ENCODE measurements at regions not wholly inside any gene's neighbourhood (a gene's known extent, or its start where the extent isn't known, plus 50 kb on each side); places are given as distances from the start of the nearest gene placed in this dataset.

- no peak overlapping the region for H3K4me3 ChIP-seq (ENCODE audit: low read depth, low read length)
- TF ChIP-seq CTCF (IDR thresholded peaks at IDR 0.05; ENCODE audit: low read depth, low read length) = no peak
These were observed 198.3 kb downstream of the CHIC2 start for GRCh38 chr4:53866055-53866454.

- H3K4me3 ChIP-seq (ENCODE audit: low read depth, low read length) = no peak overlapping the region
- TF ChIP-seq CTCF (IDR thresholded peaks at IDR 0.05; ENCODE audit: low read depth, low read length) = no peak
These were observed 199.4 kb downstream of the CHIC2 start for GRCh38 chr4:53865054-53865453.

GRCh38 chr4:53863736-53864365 lies 200.6 kb downstream of the CHIC2 start:
- TF ChIP-seq CTCF (IDR thresholded peaks at IDR 0.05; ENCODE audit: low read depth, low read length) = no peak
- no peak overlapping the region for H3K4me3 ChIP-seq (ENCODE audit: low read depth, low read length)

- H3K4me3 ChIP-seq (ENCODE audit: low read depth, low read length) = no peak overlapping the region
- no peak for TF ChIP-seq CTCF (IDR thresholded peaks at IDR 0.05; ENCODE audit: low read depth, low read length)
These were observed 201.2 kb downstream of the CHIC2 start for GRCh38 chr4:53863158-53863557.

- no peak for TF ChIP-seq CTCF (IDR thresholded peaks at IDR 0.05; ENCODE audit: low read depth, low read length)
- H3K4me3 ChIP-seq (ENCODE audit: low read depth, low read length) = no peak overlapping the region
These were observed 202.4 kb downstream of the CHIC2 start for GRCh38 chr4:53861856-53862610.

- TF ChIP-seq CTCF (IDR thresholded peaks at IDR 0.05; ENCODE audit: low read depth, low read length) = no peak
These were observed 205.1 kb downstream of the CHIC2 start for GRCh38 chr4:53859305-53859704.

GRCh38 chr4:53858744-53859143 lies 205.7 kb downstream of the CHIC2 start:
- no peak overlapping the region for H3K4me3 ChIP-seq (ENCODE audit: low read depth, low read length)
- no peak for TF ChIP-seq CTCF (IDR thresholded peaks at IDR 0.05; ENCODE audit: low read depth, low read length)

More at GRCh38 chr4:53859305-53859704, 205.1 kb downstream of the CHIC2 start:
- H3K4me3 ChIP-seq (ENCODE audit: low read depth, low read length) = no peak overlapping the region
